Suprapubic skin (tissue), 4 donors: ENCODE measurements at regions not wholly inside any gene's neighbourhood (a gene's known extent, or its start where the extent isn't known, plus 50 kb on each side); places are given as distances from the start of the nearest gene placed in this dataset.

ENCODE experiments used
- CTCF ChIP-seq, 2 donors: fragments of 200-600 bp in 1 of 2; fragments of 450-650 bp in 1 of 2; sonication (generic) in 1 of 2; IDR thresholded peaks; one replicate each; pipeline ENCODE4 v1.5.1; 2016 to 2019; ENCODE audit warnings: antibody characterized with exemption in 2 of 2, mild to moderate bottlenecking in 1 of 2, moderate library complexity in 1 of 2
- POLR2A ChIP-seq, 2 donors: fragments of 450-650 bp; IDR thresholded peaks; one replicate each; pipeline ENCODE4 v1.6.1; 2017; ENCODE audit warnings: antibody characterized with exemption in 2 of 2, mild to moderate bottlenecking in 2 of 2, moderate library complexity in 2 of 2
- POLR2AphosphoS5 ChIP-seq, 3 donors: sonication (generic); formaldehyde crosslinking; IDR thresholded peaks; one replicate each; pipeline ENCODE4 v1.6.1; 2017; ENCODE audit warnings: antibody characterized with exemption in 3 of 3

GRCh38 chr10:71082960-71083715 lies 129.2 kb upstream of the UNC5B start:
- TF ChIP-seq CTCF (IDR thresholded peaks at IDR 0.05), result no peak
- no peak for TF ChIP-seq POLR2AphosphoS5 (IDR thresholded peaks at IDR 0.05)
- no peak for TF ChIP-seq POLR2A (IDR thresholded peaks at IDR 0.05)
